Ishikawa (cell line): ENCODE measurements at regions not wholly inside any gene's neighbourhood (a gene's known extent, or its start where the extent isn't known, plus 50 kb on each side); places are given as distances from the start of the nearest gene placed in this dataset.

ENCODE experiments used
- CREB1 ChIP-seq: IDR thresholded peaks from 2 replicates; pipeline ENCODE4 v1.6.1; 2012; ENCODE audit warnings: low read depth
- EGR1 ChIP-seq: IDR thresholded peaks from 2 replicates; pipeline ENCODE4 v1.6.1; 2012
- NFIC ChIP-seq: IDR thresholded peaks from 2 replicates; pipeline ENCODE4 v1.6.1; 2012

DNA sequence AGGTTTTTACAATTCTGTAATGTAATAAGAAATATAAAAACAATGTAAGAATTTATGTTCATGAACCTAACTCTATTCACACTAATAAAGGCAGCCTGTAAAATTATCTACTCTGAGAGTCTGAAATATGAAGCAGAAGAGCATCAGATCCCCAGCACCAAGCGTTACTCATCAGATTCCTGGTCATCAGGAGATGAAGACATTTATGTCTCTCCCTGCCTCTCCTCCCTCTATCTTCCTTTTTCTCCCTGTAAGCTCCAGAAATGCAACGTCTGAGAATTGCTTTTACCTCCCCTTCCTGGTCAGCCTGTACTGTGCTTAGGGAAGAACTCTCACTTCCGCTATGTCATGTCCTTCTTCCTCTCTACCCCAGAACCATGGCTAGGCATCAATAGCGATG, 114.4 kb upstream of the SLIT3 start:
- TF ChIP-seq EGR1 (no peak), NFIC (no peak), CREB1 (no peak)
